PC-3 (cell line): ENCODE measurements at regions not wholly inside any gene's neighbourhood (a gene's known extent, or its start where the extent isn't known, plus 50 kb on each side); places are given as distances from the start of the nearest gene placed in this dataset.
A peak's percentile ranks its signal among the peaks of the same experiment; 100 is the strongest.

ENCODE experiments used
- ATAC-seq: fragments of 200-7000 bp; cut with Tn5 transposase; 2 replicates; pipeline ENCODE4 v1.9.1; 2020; ENCODE audit warnings: mild to moderate bottlenecking, moderate library complexity
- BruUV-seq: library from RNA; stranded (reverse); fragments of 400-500 nt; replicated peaks from 2 replicates; lab custom pipeline; 2021; lab: Mats Ljungman, UMichigan
- CTCF ChIA-PET: fragments of 300-600 bp; sonication (Branson Sonifier 250); formaldehyde crosslinking; loops from one replicate; lab custom pipeline; 2022; ENCODE audit warnings: antibody characterized with exemption; lab: Charles Lee
- POLR2A ChIA-PET: fragments of 300-600 bp; sonication (Branson Sonifier 250); formaldehyde crosslinking; loops from one replicate; lab custom pipeline; 2022; ENCODE audit warnings: antibody characterized with exemption; ENCODE audit not compliant: unreplicated experiment; lab: Charles Lee
- DNase-seq: peaks from one replicate; pipeline ENCODE4 v3.0.0-alpha.2; 2015
- H2AFZ ChIP-seq: fragments of 300-600 bp; sonication (generic); 2 replicates; pipeline ENCODE4 v1.6.0; 2016; ENCODE audit warnings: antibody characterized with exemption, low read length
- H3F3A ChIP-seq: fragments of 300-600 bp; sonication (generic); one replicate; pipeline ENCODE4 v1.6.0; 2017; ENCODE audit warnings: antibody characterized with exemption, low read length, control low read depth, mild to moderate bottlenecking; ENCODE audit not compliant: unreplicated experiment
- H3K27ac ChIP-seq: fragments of 300-600 bp; sonication (generic); 2 replicates; pipeline ENCODE4 v1.5.1; 2016; ENCODE audit warnings: mild to moderate bottlenecking, low read length
- H3K27me3 ChIP-seq: fragments of 300-600 bp; sonication (generic); 2 replicates; pipeline ENCODE4 v1.6.1; 2016; ENCODE audit warnings: low read length, mixed read lengths
- H3K36me3 ChIP-seq: fragments of 300-600 bp; sonication (generic); 2 replicates; pipeline ENCODE4 v1.6.1; 2016; ENCODE audit warnings: low read depth, mixed run types, low read length, mixed read lengths
- H3K4me1 ChIP-seq: fragments of 300-600 bp; sonication (generic); 2 replicates; pipeline ENCODE4 v1.5.1; 2016; ENCODE audit warnings: low read length; ENCODE audit not compliant: insufficient read depth
- H3K4me2 ChIP-seq: fragments of 300-600 bp; sonication (generic); 2 replicates; pipeline ENCODE4 v1.6.0; 2016; ENCODE audit warnings: low read length
- H3K4me3 ChIP-seq: fragments of 300-600 bp; sonication (generic); 2 replicates; pipeline ENCODE4 v1.5.1; 2016; ENCODE audit warnings: mild to moderate bottlenecking, low read length, mixed read lengths
- H3K79me2 ChIP-seq: fragments of 300-600 bp; sonication (generic); 2 replicates; pipeline ENCODE4 v1.6.1; 2017; ENCODE audit warnings: low read length, mixed read lengths
- H3K9ac ChIP-seq: fragments of 300-600 bp; sonication (generic); 2 replicates; pipeline ENCODE4 v1.6.0; 2016; ENCODE audit warnings: mild to moderate bottlenecking, low read length
- H3K9me2 ChIP-seq: fragments of 300-600 bp; sonication (generic); replicated peaks from 2 replicates; pipeline ENCODE4 v1.6.1; 2016; ENCODE audit warnings: mixed run types, low read length, mixed read lengths
- H3K9me3 ChIP-seq: fragments of 300-600 bp; sonication (generic); 2 replicates; pipeline ENCODE4 v1.6.1; 2016; ENCODE audit warnings: low read length, mixed read lengths
- H4K20me1 ChIP-seq: fragments of 300-600 bp; sonication (generic); 2 replicates; pipeline ENCODE4 v1.6.1; 2016; ENCODE audit warnings: low read length, mixed read lengths
- CTCF ChIP-seq: fragments of 300-600 bp; sonication (generic); conservative IDR thresholded peaks from 2 replicates; pipeline ENCODE4 v1.5.1; 2017; ENCODE audit warnings: antibody characterized with exemption, low read depth, mild to moderate bottlenecking, low read length
- EZH2 ChIP-seq: fragments of 300-600 bp; sonication (generic); IDR thresholded peaks from one replicate; pipeline ENCODE4 v1.6.1; 2017; ENCODE audit warnings: antibody characterized with exemption, mild to moderate bottlenecking, low read length; ENCODE audit not compliant: unreplicated experiment
- EZH2phosphoT487 ChIP-seq: fragments of 300-600 bp; sonication (generic); IDR thresholded peaks from 2 replicates; pipeline ENCODE4 v1.6.1; 2018; ENCODE audit warnings: mild to moderate bottlenecking, antibody characterized with exemption, low read length, borderline replicate concordance
- intact Hi-C: fragments of 100-400 bp; cut with micrococcal nuclease; formaldehyde crosslinking; loops from 2 replicates; pipeline ENCODE4 v1.9.0; 2023

- DNase-seq (peak; percentile 67), ATAC-seq (no peak; the same call in 1 of the 2 replicates)
- BruUV-seq = no TSS peak
Measured at GRCh38 chr11:10379871-10380568, 75.0 kb upstream of the AMPD3 start.

GRCh38 chr11:10380921-10381320, 74.1 kb upstream of the AMPD3 start:
- Histone ChIP-seq H2AFZ (no peak overlapping the region), H3K4me2 (no peak overlapping the region), H3F3A (peaks cover 3% of the 10 kb centered on the region), H4K20me1 (no peaks in the 10 kb centered on the region), H3K9me2 (no peaks in the 10 kb centered on the region), H3K4me3 (no peak overlapping the region), H3K36me3 (no peaks in the 10 kb centered on the region), H3K9ac (no peak overlapping the region), H3K9me3 (no peaks in the 10 kb centered on the region), H3K79me2 (no peaks in the 10 kb centered on the region), H3K4me1 (peaks cover 29% of the 10 kb centered on the region), H3K27me3 (no peaks in the 10 kb centered on the region), H3K27ac (no peak overlapping the region)
- intact Hi-C loops = no loop called here
- DNase-seq = no peak
- TF ChIP-seq CTCF (no peak), EZH2 (no peak), EZH2phosphoT487 (no peak)
- no TSS peak for BruUV-seq
- ATAC-seq = no peak
- ChIA-PET POLR2A (no interaction called here), CTCF (no interaction called here)

More at GRCh38 chr11:10379871-10380568, 75.0 kb upstream of the AMPD3 start:
- H3K9me3 ChIP-seq = no peaks in the 10 kb centered on the region
- H4K20me1 ChIP-seq = no peaks in the 10 kb centered on the region
- H3K27ac ChIP-seq = peak overlapping the region; percentile 62
- no peak overlapping the region for H3K9ac ChIP-seq
- TF ChIP-seq CTCF (no peak), EZH2 (no peak), EZH2phosphoT487 (no peak)
- H3K4me3 ChIP-seq = no peak overlapping the region
- ChIA-PET POLR2A (no interaction called here), CTCF (no interaction called here)
- intact Hi-C loops = no loop called here
- H3K4me1 ChIP-seq = peaks cover 38% of the 10 kb centered on the region
- no peaks in the 10 kb centered on the region for H3K9me2 ChIP-seq
- no peaks in the 10 kb centered on the region for H3K36me3 ChIP-seq
- H3K27me3 ChIP-seq = no peaks in the 10 kb centered on the region
- H3K4me2 ChIP-seq = peak overlapping the region; percentile 22; the same call in 1 of the 2 replicates
- no peaks in the 10 kb centered on the region for H3K79me2 ChIP-seq
- peaks cover 3% of the 10 kb centered on the region for H3F3A ChIP-seq
- no peak overlapping the region for H2AFZ ChIP-seq

GRCh38 chr11:10381736-10382135, 73.3 kb upstream of the AMPD3 start:
- ChIA-PET POLR2A (no interaction called here), CTCF (no interaction called here)
- intact Hi-C loops = no loop called here
- DNase-seq = no peak
- no TSS peak for BruUV-seq
- no peak overlapping the region for H2AFZ ChIP-seq
- H3K4me3 ChIP-seq = no peak overlapping the region
- no peaks in the 10 kb centered on the region for H3K36me3 ChIP-seq
- H3F3A ChIP-seq = peaks cover 3% of the 10 kb centered on the region
- H3K9me2 ChIP-seq = no peaks in the 10 kb centered on the region
- no peak overlapping the region for H3K27ac ChIP-seq
- no peaks in the 10 kb centered on the region for H3K9me3 ChIP-seq
- H4K20me1 ChIP-seq = no peaks in the 10 kb centered on the region
- TF ChIP-seq CTCF (no peak), EZH2phosphoT487 (no peak), EZH2 (no peak)
- peaks cover 21% of the 10 kb centered on the region for H3K4me1 ChIP-seq
- no peak overlapping the region for H3K9ac ChIP-seq
- no peaks in the 10 kb centered on the region for H3K79me2 ChIP-seq
- ATAC-seq = no peak
- H3K27me3 ChIP-seq = no peaks in the 10 kb centered on the region
- no peak overlapping the region for H3K4me2 ChIP-seq
